ENCODE measurements at regions not wholly inside any gene's neighbourhood (a gene's known extent, or its start where the extent isn't known, plus 50 kb on each side); places are given as distances from the start of the nearest gene placed in this dataset.

DNA sequence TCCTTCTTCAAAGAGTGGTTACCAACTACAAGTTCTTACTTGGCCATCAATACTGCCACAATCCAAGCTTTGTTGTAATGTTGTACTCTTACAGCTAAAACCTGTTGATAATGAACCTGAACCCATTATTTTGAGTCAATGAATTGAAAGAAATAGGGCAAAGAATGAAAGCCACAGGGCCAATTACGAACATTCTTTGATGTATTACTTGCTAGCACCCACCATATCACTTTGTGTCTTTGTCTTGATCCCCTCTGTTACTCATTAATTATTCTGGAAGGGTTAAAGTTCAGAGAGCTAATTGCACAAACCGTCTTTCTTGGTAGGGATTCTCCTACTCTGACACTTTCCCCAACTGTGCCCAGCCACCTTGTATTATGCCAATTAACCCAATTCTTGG lies 53.2 kb upstream of the TFEC start:
- H3K4me3 ChIP-seq (ENCODE audit: low read depth in 1 of 3, low read length in 3 of 3): no peak overlapping the region
- DNase-seq (ENCODE audit: low spot score): no peak
- TF ChIP-seq GABPA (IDR thresholded peaks at IDR 0.05 in 1 of 2, conservative IDR thresholded peaks at IDR 0.05 in 1 of 2): no peak
- TF ChIP-seq HNF4G (IDR thresholded peaks at IDR 0.05): no peak
- no peak for TF ChIP-seq RXRA (IDR thresholded peaks at IDR 0.05)
- TF ChIP-seq, protein P1, sequence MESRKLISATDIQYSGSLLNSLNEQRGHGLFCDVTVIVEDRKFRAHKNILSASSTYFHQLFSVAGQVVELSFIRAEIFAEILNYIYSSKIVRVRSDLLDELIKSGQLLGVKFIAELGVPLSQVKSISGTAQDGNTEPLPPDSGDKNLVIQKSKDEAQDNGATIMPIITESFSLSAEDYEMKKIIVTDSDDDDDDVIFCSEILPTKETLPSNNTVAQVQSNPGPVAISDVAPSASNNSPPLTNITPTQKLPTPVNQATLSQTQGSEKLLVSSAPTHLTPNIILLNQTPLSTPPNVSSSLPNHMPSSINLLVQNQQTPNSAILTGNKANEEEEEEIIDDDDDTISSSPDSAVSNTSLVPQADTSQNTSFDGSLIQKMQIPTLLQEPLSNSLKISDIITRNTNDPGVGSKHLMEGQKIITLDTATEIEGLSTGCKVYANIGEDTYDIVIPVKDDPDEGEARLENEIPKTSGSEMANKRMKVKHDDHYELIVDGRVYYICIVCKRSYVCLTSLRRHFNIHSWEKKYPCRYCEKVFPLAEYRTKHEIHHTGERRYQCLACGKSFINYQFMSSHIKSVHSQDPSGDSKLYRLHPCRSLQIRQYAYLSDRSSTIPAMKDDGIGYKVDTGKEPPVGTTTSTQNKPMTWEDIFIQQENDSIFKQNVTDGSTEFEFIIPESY (IDR thresholded peaks at IDR 0.05): no peak
- TF ChIP-seq JUND (IDR thresholded peaks at IDR 0.05): no peak
- H3K36me3 ChIP-seq (ENCODE audit: control insufficient read depth in 4 of 4, insufficient read depth in 3 of 4, low read depth in 1 of 4, low read length in 3 of 4): no peaks in the 10 kb centered on the region
- H3K9me3 ChIP-seq (ENCODE audit: control insufficient read depth in 4 of 4, low read length in 3 of 4): peaks cover 0 to 5% (median 0%) of the 10 kb centered on the region in 4 donors
- WGBS: 36% methylated on average over 2 of the region's 2 CpGs
- H3K9ac ChIP-seq (ENCODE audit: low read depth in 1 of 2, low read length in 2 of 2): no peak overlapping the region
- H3K27ac ChIP-seq (ENCODE audit: low read depth in 1 of 2, low read length in 2 of 2): no peak overlapping the region
- no peaks in the 10 kb centered on the region for H3K4me1 ChIP-seq (ENCODE audit: control insufficient read depth in 4 of 4, insufficient read depth in 4 of 4, low read length in 3 of 4)
- H3K27me3 ChIP-seq (ENCODE audit: control insufficient read depth in 4 of 4, insufficient read depth in 4 of 4, low read length in 3 of 4): peaks cover 0 to 2% (median 0%) of the 10 kb centered on the region in 4 donors

DNA sequence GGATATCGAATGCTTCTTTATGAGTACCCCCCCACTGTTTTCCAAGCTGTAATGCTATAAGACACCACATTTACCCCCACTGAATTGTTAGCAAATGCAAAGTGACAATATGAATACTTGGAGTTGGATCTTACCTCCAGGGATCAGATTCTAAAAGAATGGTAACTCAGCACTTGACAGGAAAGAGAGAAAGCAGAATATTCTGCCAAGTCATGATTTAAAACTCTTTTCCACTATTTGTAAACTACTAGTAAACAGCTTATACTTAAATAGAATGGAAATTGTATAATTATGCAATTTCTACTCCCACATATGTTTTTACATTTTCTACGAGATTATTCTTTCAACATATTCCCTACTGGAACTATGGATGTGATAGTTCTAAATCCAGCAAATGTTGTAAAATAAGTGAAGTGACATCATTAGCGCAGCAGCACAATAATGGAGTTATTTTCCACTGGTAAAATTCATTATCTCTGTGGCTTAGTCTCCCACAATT lies 56.0 kb upstream of the TFEC start:
- WGBS: 80% methylated on average over 3 of the region's 3 CpGs

DNA sequence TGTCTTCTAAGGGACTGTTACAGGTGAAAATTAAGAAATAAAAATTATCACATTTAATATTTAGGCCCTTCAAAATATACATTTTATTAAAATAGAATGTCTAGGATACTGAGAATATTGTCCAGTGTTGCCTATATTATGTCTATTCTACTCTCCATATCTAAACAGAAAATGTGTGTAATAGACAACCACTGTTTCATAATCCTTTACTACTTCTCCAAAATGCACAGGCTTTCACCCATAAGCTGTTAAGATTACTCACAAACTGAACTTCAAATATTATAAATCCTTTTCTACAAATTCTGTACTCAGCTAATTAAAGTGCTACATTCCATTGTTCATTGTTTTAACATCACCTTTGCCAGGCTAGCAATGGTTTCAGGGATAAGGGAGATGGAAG lies 56.7 kb upstream of the TFEC start:
- H3K9ac ChIP-seq (ENCODE audit: low read depth in 1 of 2, low read length in 2 of 2): no peak overlapping the region
- H3K36me3 ChIP-seq (ENCODE audit: control insufficient read depth in 4 of 4, insufficient read depth in 3 of 4, low read depth in 1 of 4, low read length in 3 of 4): no peaks in the 10 kb centered on the region
- no peaks in the 10 kb centered on the region for H3K27me3 ChIP-seq (ENCODE audit: control insufficient read depth in 4 of 4, insufficient read depth in 4 of 4, low read length in 3 of 4)
- H3K27ac ChIP-seq (ENCODE audit: low read depth in 1 of 2, low read length in 2 of 2): no peak overlapping the region
- H3K9me3 ChIP-seq (ENCODE audit: control insufficient read depth in 4 of 4, low read length in 3 of 4): no peaks in the 10 kb centered on the region
- no peaks in the 10 kb centered on the region for H3K4me1 ChIP-seq (ENCODE audit: control insufficient read depth in 4 of 4, insufficient read depth in 4 of 4, low read length in 3 of 4)
- TF ChIP-seq, protein P2, sequence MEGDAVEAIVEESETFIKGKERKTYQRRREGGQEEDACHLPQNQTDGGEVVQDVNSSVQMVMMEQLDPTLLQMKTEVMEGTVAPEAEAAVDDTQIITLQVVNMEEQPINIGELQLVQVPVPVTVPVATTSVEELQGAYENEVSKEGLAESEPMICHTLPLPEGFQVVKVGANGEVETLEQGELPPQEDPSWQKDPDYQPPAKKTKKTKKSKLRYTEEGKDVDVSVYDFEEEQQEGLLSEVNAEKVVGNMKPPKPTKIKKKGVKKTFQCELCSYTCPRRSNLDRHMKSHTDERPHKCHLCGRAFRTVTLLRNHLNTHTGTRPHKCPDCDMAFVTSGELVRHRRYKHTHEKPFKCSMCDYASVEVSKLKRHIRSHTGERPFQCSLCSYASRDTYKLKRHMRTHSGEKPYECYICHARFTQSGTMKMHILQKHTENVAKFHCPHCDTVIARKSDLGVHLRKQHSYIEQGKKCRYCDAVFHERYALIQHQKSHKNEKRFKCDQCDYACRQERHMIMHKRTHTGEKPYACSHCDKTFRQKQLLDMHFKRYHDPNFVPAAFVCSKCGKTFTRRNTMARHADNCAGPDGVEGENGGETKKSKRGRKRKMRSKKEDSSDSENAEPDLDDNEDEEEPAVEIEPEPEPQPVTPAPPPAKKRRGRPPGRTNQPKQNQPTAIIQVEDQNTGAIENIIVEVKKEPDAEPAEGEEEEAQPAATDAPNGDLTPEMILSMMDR (IDR thresholded peaks at IDR 0.05; ENCODE audit: low read depth, low read length, missing input control): no peak
- no peak for TF ChIP-seq HNF4G (IDR thresholded peaks at IDR 0.05)
- TF ChIP-seq FOXA2 (IDR thresholded peaks at IDR 0.05): no peak
- TF ChIP-seq, protein P3, sequence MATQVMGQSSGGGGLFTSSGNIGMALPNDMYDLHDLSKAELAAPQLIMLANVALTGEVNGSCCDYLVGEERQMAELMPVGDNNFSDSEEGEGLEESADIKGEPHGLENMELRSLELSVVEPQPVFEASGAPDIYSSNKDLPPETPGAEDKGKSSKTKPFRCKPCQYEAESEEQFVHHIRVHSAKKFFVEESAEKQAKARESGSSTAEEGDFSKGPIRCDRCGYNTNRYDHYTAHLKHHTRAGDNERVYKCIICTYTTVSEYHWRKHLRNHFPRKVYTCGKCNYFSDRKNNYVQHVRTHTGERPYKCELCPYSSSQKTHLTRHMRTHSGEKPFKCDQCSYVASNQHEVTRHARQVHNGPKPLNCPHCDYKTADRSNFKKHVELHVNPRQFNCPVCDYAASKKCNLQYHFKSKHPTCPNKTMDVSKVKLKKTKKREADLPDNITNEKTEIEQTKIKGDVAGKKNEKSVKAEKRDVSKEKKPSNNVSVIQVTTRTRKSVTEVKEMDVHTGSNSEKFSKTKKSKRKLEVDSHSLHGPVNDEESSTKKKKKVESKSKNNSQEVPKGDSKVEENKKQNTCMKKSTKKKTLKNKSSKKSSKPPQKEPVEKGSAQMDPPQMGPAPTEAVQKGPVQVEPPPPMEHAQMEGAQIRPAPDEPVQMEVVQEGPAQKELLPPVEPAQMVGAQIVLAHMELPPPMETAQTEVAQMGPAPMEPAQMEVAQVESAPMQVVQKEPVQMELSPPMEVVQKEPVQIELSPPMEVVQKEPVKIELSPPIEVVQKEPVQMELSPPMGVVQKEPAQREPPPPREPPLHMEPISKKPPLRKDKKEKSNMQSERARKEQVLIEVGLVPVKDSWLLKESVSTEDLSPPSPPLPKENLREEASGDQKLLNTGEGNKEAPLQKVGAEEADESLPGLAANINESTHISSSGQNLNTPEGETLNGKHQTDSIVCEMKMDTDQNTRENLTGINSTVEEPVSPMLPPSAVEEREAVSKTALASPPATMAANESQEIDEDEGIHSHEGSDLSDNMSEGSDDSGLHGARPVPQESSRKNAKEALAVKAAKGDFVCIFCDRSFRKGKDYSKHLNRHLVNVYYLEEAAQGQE (IDR thresholded peaks at IDR 0.05): no peak
- TF ChIP-seq YY1 (IDR thresholded peaks at IDR 0.05): no peak
- TF ChIP-seq TAF1 (conservative IDR thresholded peaks at IDR 0.05): no peak
- TF ChIP-seq, protein P4, sequence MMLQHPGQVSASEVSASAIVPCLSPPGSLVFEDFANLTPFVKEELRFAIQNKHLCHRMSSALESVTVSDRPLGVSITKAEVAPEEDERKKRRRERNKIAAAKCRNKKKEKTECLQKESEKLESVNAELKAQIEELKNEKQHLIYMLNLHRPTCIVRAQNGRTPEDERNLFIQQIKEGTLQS (IDR thresholded peaks at IDR 0.05): no peak
- no peak for TF ChIP-seq EGR1 (IDR thresholded peaks at IDR 0.05; ENCODE audit: low read depth in 2 of 2)
- no peak for TF ChIP-seq HNF4A (conservative IDR thresholded peaks at IDR 0.05)
- TF ChIP-seq RAD21 (IDR thresholded peaks at IDR 0.05): no peak
- H3K4me3 ChIP-seq (ENCODE audit: low read depth in 1 of 3, low read length in 3 of 3): no peak overlapping the region
- no peak for DNase-seq (ENCODE audit: low spot score)

More for the DNA sequence above, 56.0 kb upstream of the TFEC start:
- no peak for DNase-seq (ENCODE audit: low spot score)
- Histone ChIP-seq H3K4me1 (ENCODE audit: control insufficient read depth in 4 of 4, insufficient read depth in 4 of 4, low read length in 3 of 4) (no peaks in the 10 kb centered on the region), H3K9me3 (ENCODE audit: control insufficient read depth in 4 of 4, low read length in 3 of 4) (no peaks in the 10 kb centered on the region), H3K9ac (ENCODE audit: low read depth in 1 of 2, low read length in 2 of 2) (no peak overlapping the region), H3K27me3 (ENCODE audit: control insufficient read depth in 4 of 4, insufficient read depth in 4 of 4, low read length in 3 of 4) (no peaks in the 10 kb centered on the region), H3K36me3 (ENCODE audit: control insufficient read depth in 4 of 4, insufficient read depth in 3 of 4, low read depth in 1 of 4, low read length in 3 of 4) (no peaks in the 10 kb centered on the region), H3K27ac (ENCODE audit: low read depth in 1 of 2, low read length in 2 of 2) (no peak overlapping the region), H3K4me3 (ENCODE audit: low read depth in 1 of 3, low read length in 3 of 3) (no peak overlapping the region)
- TF ChIP-seq NR2F2 (IDR thresholded peaks at IDR 0.05) (no peak), RXRA (IDR thresholded peaks at IDR 0.05) (no peak), RAD21 (IDR thresholded peaks at IDR 0.05) (no peak)
- TF ChIP-seq, protein P2 (IDR thresholded peaks at IDR 0.05; ENCODE audit: low read depth, low read length, missing input control): no peak

All from liver (tissue), 8 donors.